Epithelial cell of esophagus (primary cell): ENCODE measurements at regions not wholly inside any gene's neighbourhood (a gene's known extent, or its start where the extent isn't known, plus 50 kb on each side); places are given as distances from the start of the nearest gene placed in this dataset.
A peak's percentile ranks its signal among the peaks of the same experiment; 100 is the strongest.

Experiments used
- DNase-seq: peaks from one replicate; pipeline ENCODE4 v3.0.0; 2010; ENCODE audit warnings: low read depth
- H3K4me3 ChIP-seq: 2 replicates; pipeline ENCODE4 v1.5.1; 2011; ENCODE audit warnings: mild to moderate bottlenecking, low read length, control low read depth
- CTCF ChIP-seq: IDR thresholded peaks from 2 replicates; pipeline ENCODE4 v1.5.1; 2011; ENCODE audit warnings: low read depth, mild to moderate bottlenecking, low read length, control low read depth, inconsistent platforms; ENCODE audit not compliant: insufficient read depth; ENCODE audit errors: missing control alignments

- TF ChIP-seq CTCF = no peak
- H3K4me3 ChIP-seq = no peak overlapping the region
- no peak for DNase-seq
Measured at GRCh38 chr13:72286421-72286820, 419.4 kb upstream of the DACH1 start.

GRCh38 chr13:72284791-72285190 is 417.8 kb upstream of the DACH1 start:
- DNase-seq = no peak
- TF ChIP-seq CTCF = no peak
- H3K4me3 ChIP-seq = no peak overlapping the region

- DNase-seq = no peak
- no peak for TF ChIP-seq CTCF
- no peak overlapping the region for H3K4me3 ChIP-seq
Measured at GRCh38 chr13:72261732-72262131, 394.7 kb upstream of the DACH1 start.

- DNase-seq = no peak
Measured at GRCh38 chr13:72259528-72259927, 392.5 kb upstream of the DACH1 start.

GRCh38 chr13:72258340-72258981 is 391.5 kb upstream of the DACH1 start:
- no peak for DNase-seq
- TF ChIP-seq CTCF = no peak
- no peak overlapping the region for H3K4me3 ChIP-seq

More at GRCh38 chr13:72259528-72259927, 392.5 kb upstream of the DACH1 start:
- no peak overlapping the region for H3K4me3 ChIP-seq
- TF ChIP-seq CTCF = no peak

GRCh38 chr13:72255908-72256307 is 388.9 kb upstream of the DACH1 start:
- no peak overlapping the region for H3K4me3 ChIP-seq
- DNase-seq = peak; percentile 74
- peak; percentile 88 for TF ChIP-seq CTCF

- H3K4me3 ChIP-seq = no peak overlapping the region
- peak; percentile 19 for DNase-seq
- TF ChIP-seq CTCF = no peak
Measured at GRCh38 chr13:72253754-72254153, 386.8 kb upstream of the DACH1 start.
